ENCODE measurements at regions not wholly inside any gene's neighbourhood (a gene's known extent, or its start where the extent isn't known, plus 50 kb on each side); places are given as distances from the start of the nearest gene placed in this dataset.

- TF ChIP-seq, protein P1, sequence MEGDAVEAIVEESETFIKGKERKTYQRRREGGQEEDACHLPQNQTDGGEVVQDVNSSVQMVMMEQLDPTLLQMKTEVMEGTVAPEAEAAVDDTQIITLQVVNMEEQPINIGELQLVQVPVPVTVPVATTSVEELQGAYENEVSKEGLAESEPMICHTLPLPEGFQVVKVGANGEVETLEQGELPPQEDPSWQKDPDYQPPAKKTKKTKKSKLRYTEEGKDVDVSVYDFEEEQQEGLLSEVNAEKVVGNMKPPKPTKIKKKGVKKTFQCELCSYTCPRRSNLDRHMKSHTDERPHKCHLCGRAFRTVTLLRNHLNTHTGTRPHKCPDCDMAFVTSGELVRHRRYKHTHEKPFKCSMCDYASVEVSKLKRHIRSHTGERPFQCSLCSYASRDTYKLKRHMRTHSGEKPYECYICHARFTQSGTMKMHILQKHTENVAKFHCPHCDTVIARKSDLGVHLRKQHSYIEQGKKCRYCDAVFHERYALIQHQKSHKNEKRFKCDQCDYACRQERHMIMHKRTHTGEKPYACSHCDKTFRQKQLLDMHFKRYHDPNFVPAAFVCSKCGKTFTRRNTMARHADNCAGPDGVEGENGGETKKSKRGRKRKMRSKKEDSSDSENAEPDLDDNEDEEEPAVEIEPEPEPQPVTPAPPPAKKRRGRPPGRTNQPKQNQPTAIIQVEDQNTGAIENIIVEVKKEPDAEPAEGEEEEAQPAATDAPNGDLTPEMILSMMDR (IDR thresholded peaks at IDR 0.05) = no peak
- no peak for TF ChIP-seq POLR2A (IDR thresholded peaks at IDR 0.05)
These were observed 52.8 kb upstream of the LYRM9 start for GRCh38 chr17:27945953-27946352.
